GM12892 (cell line): ENCODE measurements at regions not wholly inside any gene's neighbourhood (a gene's known extent, or its start where the extent isn't known, plus 50 kb on each side); places are given as distances from the start of the nearest gene placed in this dataset.

Experiments used
- POLR2A ChIP-seq: IDR thresholded peaks from 2 replicates; pipeline ENCODE4 v1.6.1; 2011; ENCODE audit warnings: low read depth, low read length, control low read depth
- POLR2AphosphoS5 ChIP-seq: IDR thresholded peaks from 2 replicates; pipeline ENCODE4 v1.6.1; 2011; ENCODE audit warnings: low read depth, low read length, control low read depth
- TAF1 ChIP-seq: IDR thresholded peaks from 2 replicates; pipeline ENCODE4 v1.6.1; 2011; ENCODE audit warnings: low read depth, mild to moderate bottlenecking, control low read depth, low read length, borderline replicate concordance

- TF ChIP-seq POLR2A (no peak), POLR2AphosphoS5 (no peak), TAF1 (no peak)
Measured at GRCh38 chr2:225104321-225104720, 62.1 kb upstream of the DOCK10 start.
